ENCODE measurements at regions not wholly inside any gene's neighbourhood (a gene's known extent, or its start where the extent isn't known, plus 50 kb on each side); places are given as distances from the start of the nearest gene placed in this dataset.

GRCh38 chr2:198852248-198852647 is 605.5 kb downstream of the SATB2 start:
- TF ChIP-seq CTCF (IDR thresholded peaks at IDR 0.05) (no peak), CHD2 (IDR thresholded peaks at IDR 0.05; ENCODE audit: low read length, partially characterized antibody) (no peak), POLR2AphosphoS5 (IDR thresholded peaks at IDR 0.05; ENCODE audit: low read depth, low read length) (no peak), EZH2phosphoT487 (IDR thresholded peaks at IDR 0.05; ENCODE audit: borderline replicate concordance, low read depth) (no peak)
- TF ChIP-seq, protein P1, sequence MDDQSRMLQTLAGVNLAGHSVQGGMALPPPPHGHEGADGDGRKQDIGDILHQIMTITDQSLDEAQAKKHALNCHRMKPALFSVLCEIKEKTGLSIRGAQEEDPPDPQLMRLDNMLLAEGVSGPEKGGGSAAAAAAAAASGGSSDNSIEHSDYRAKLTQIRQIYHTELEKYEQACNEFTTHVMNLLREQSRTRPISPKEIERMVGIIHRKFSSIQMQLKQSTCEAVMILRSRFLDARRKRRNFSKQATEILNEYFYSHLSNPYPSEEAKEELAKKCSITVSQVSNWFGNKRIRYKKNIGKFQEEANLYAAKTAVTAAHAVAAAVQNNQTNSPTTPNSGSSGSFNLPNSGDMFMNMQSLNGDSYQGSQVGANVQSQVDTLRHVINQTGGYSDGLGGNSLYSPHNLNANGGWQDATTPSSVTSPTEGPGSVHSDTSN (IDR thresholded peaks at IDR 0.05) = no peak
